HG02571 (cell line): ENCODE measurements at regions not wholly inside any gene's neighbourhood (a gene's known extent, or its start where the extent isn't known, plus 50 kb on each side); places are given as distances from the start of the nearest gene placed in this dataset.

ENCODE experiments used
- ATAC-seq: cut with Tn5 transposase; IDR thresholded peaks from one replicate; pipeline ENCODE4 v1.9.1; 2021; ENCODE audit warnings: mild to moderate bottlenecking, moderate library complexity; ENCODE audit not compliant: unreplicated experiment

GRCh38 chr21:27212441-27212840 is 245.6 kb upstream of the ADAMTS5 start:
- ATAC-seq = no peak

GRCh38 chr21:27209546-27209945 is 242.7 kb upstream of the ADAMTS5 start:
- ATAC-seq = no peak

- no peak for ATAC-seq
Observed at GRCh38 chr21:27206368-27206982, 239.6 kb upstream of the ADAMTS5 start.

- ATAC-seq = no peak
Observed at GRCh38 chr21:27202301-27202700, 235.4 kb upstream of the ADAMTS5 start.

- no peak for ATAC-seq
Observed at GRCh38 chr21:27201197-27201596, 234.3 kb upstream of the ADAMTS5 start.

- no peak for ATAC-seq
Observed at GRCh38 chr21:27196651-27197050, 229.8 kb upstream of the ADAMTS5 start.

GRCh38 chr21:27192281-27192949 is 225.5 kb upstream of the ADAMTS5 start:
- no peak for ATAC-seq

- ATAC-seq = no peak
Observed at GRCh38 chr21:27190601-27191000, 223.7 kb upstream of the ADAMTS5 start.

- no peak for ATAC-seq
Observed at GRCh38 chr21:27189870-27190269, 223.0 kb upstream of the ADAMTS5 start.

- ATAC-seq = no peak
Observed at GRCh38 chr21:27173053-27173452, 206.2 kb upstream of the ADAMTS5 start.

GRCh38 chr21:27171707-27172106 is 204.8 kb upstream of the ADAMTS5 start:
- ATAC-seq = no peak

- ATAC-seq = no peak
Observed at GRCh38 chr21:27168084-27168483, 201.2 kb upstream of the ADAMTS5 start.

GRCh38 chr21:27164208-27165177 is 197.6 kb upstream of the ADAMTS5 start:
- ATAC-seq = no peak

- no peak for ATAC-seq
Observed at GRCh38 chr21:27158967-27159366, 192.1 kb upstream of the ADAMTS5 start.

- ATAC-seq = no peak
Observed at GRCh38 chr21:27157097-27157496, 190.2 kb upstream of the ADAMTS5 start.

- ATAC-seq = no peak
Observed at GRCh38 chr21:27156666-27157065, 189.8 kb upstream of the ADAMTS5 start.

GRCh38 chr21:27155130-27155500 is 188.2 kb upstream of the ADAMTS5 start:
- ATAC-seq = no peak

GRCh38 chr21:27154451-27155129 is 187.7 kb upstream of the ADAMTS5 start:
- no peak for ATAC-seq

- no peak for ATAC-seq
Observed at GRCh38 chr21:27152996-27153395, 186.1 kb upstream of the ADAMTS5 start.

GRCh38 chr21:27149034-27149433 is 182.1 kb upstream of the ADAMTS5 start:
- ATAC-seq = no peak

GRCh38 chr21:27146268-27146667 is 179.4 kb upstream of the ADAMTS5 start:
- no peak for ATAC-seq
